HL-60 (cell line): ENCODE measurements at regions not wholly inside any gene's neighbourhood (a gene's known extent, or its start where the extent isn't known, plus 50 kb on each side); places are given as distances from the start of the nearest gene placed in this dataset.

Experiments used
- GABPA ChIP-seq: IDR thresholded peaks from 2 replicates; pipeline ENCODE4 v1.6.1; 2012; ENCODE audit warnings: low read depth
- POLR2AphosphoS5 ChIP-seq: IDR thresholded peaks from 2 replicates; pipeline ENCODE4 v1.6.1; 2012; ENCODE audit warnings: low read depth
- TF ChIP-seq, protein P1 (sequence below): IDR thresholded peaks from one replicate; pipeline ENCODE4 v1.5.1; 2011; ENCODE audit warnings: low read length, control low read depth, inconsistent platforms; ENCODE audit not compliant: insufficient read depth
- TF ChIP-seq, protein P2 (sequence below): IDR thresholded peaks from 2 replicates; pipeline ENCODE4 v1.6.1; 2012; ENCODE audit warnings: low read depth; ENCODE audit not compliant: insufficient replicate concordance

DNA sequence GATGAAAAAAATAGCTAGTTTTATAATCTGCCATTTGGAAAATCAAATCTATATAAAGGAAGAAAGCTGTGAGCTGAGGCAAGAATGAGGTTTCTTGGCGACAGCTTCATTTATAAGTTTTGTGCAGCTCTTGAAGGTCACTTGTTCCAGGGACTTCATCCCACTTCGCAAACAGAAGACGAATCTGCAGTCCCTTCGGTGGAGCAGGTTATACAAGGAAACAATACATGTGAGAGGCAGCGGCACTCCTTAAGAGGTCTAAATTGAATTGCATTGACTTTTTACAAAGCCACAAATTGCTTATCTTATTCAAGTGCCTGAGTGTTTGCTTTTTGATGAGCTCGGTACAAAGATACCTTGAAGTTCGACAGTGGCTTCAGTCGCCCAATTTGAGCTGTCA lies 72.2 kb downstream of the C1QL2 start:
- TF ChIP-seq, protein P1, sequence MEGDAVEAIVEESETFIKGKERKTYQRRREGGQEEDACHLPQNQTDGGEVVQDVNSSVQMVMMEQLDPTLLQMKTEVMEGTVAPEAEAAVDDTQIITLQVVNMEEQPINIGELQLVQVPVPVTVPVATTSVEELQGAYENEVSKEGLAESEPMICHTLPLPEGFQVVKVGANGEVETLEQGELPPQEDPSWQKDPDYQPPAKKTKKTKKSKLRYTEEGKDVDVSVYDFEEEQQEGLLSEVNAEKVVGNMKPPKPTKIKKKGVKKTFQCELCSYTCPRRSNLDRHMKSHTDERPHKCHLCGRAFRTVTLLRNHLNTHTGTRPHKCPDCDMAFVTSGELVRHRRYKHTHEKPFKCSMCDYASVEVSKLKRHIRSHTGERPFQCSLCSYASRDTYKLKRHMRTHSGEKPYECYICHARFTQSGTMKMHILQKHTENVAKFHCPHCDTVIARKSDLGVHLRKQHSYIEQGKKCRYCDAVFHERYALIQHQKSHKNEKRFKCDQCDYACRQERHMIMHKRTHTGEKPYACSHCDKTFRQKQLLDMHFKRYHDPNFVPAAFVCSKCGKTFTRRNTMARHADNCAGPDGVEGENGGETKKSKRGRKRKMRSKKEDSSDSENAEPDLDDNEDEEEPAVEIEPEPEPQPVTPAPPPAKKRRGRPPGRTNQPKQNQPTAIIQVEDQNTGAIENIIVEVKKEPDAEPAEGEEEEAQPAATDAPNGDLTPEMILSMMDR = no peak
- TF ChIP-seq GABPA (no peak), POLR2AphosphoS5 (no peak)
- TF ChIP-seq, protein P2, sequence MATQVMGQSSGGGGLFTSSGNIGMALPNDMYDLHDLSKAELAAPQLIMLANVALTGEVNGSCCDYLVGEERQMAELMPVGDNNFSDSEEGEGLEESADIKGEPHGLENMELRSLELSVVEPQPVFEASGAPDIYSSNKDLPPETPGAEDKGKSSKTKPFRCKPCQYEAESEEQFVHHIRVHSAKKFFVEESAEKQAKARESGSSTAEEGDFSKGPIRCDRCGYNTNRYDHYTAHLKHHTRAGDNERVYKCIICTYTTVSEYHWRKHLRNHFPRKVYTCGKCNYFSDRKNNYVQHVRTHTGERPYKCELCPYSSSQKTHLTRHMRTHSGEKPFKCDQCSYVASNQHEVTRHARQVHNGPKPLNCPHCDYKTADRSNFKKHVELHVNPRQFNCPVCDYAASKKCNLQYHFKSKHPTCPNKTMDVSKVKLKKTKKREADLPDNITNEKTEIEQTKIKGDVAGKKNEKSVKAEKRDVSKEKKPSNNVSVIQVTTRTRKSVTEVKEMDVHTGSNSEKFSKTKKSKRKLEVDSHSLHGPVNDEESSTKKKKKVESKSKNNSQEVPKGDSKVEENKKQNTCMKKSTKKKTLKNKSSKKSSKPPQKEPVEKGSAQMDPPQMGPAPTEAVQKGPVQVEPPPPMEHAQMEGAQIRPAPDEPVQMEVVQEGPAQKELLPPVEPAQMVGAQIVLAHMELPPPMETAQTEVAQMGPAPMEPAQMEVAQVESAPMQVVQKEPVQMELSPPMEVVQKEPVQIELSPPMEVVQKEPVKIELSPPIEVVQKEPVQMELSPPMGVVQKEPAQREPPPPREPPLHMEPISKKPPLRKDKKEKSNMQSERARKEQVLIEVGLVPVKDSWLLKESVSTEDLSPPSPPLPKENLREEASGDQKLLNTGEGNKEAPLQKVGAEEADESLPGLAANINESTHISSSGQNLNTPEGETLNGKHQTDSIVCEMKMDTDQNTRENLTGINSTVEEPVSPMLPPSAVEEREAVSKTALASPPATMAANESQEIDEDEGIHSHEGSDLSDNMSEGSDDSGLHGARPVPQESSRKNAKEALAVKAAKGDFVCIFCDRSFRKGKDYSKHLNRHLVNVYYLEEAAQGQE = no peak
